ENCODE measurements at regions not wholly inside any gene's neighbourhood (a gene's known extent, or its start where the extent isn't known, plus 50 kb on each side); places are given as distances from the start of the nearest gene placed in this dataset.
"Not testable (repeated sequence)": the region's sequence is repeated elsewhere in the genome, so short reads cannot be mapped to it uniquely, and the experiment has no call there.

DNA sequence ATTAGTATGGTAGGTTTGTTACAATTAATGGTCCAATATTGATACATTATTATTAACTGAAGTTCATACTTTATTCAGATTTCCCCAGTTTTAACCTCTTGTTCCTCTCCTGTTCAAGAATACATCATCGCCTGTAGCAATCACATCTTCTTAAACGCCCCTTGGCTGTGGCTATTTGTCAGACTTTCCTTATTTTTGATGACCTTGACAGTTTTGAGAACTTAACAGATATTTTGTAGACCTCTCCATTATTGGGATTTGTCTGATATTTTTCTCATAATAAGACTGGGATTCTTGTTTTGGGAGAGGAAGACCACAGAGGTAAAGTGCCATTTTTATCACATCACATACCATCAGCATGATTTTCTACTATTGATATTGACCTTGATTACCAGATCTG, 112.3 kb upstream of the MARCHF11 start:
- no peak for DNase-seq

DNA sequence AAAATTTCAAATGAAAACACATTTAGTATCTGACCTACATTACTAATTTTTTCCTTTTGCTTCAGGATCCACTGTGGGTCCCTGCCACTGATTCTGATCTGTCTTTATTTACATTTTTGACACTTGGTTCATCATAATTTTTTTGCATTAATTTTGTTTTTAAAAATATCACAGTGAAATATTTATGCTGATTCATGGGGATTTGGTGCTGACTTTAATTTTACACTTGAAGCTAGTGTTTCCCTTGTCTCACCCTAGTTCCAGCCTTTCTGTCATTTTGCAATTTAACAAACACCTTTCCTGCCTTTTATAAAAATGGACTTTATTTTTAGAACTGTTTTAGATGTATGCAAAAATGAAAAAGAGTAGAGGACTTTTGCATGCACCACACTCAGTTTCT, 111.9 kb upstream of the MARCHF11 start:
- DNase-seq = no peak

DNA sequence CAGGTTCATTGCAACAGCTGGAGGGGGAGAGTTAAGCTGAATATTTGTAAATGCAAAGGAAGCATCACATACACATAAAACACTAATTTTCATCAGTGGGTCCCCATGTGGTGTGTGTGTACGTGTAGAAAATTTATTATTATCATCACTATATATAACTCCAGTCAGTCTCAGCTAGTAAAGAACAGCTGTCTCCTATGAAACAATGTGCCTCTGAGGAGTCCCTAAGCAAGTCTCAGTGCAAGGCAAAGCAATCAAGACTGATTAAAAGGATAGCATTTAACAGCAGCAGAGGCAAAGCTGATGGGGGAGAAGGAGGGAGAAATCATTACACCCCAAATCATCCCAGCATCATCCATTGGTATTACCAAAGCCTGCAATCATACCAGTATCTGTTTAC, 104.2 kb upstream of the MARCHF11 start:
- DNase-seq = no peak

DNA sequence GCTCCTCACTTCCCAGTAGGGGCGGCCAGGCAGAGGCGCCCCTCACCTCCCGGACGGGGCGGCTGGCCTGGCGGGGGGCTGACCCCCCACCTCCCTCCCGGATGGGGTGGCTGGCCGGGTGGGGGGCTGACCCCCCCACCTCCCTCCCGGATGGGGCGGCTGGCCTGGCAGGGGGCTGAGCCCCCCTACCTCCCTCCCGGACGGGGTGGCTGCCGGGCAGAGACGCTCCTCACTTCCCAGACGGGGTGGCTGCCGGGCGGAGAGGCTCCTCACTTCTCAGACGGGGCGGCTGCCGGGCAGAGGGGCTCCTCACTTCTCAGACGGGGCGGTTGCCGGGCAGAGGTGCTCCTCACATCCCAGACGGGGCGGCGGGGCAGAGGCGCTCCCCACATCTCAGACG, 97.3 kb upstream of the MARCHF11 start:
- DNase-seq = not testable (repeated sequence)

DNA sequence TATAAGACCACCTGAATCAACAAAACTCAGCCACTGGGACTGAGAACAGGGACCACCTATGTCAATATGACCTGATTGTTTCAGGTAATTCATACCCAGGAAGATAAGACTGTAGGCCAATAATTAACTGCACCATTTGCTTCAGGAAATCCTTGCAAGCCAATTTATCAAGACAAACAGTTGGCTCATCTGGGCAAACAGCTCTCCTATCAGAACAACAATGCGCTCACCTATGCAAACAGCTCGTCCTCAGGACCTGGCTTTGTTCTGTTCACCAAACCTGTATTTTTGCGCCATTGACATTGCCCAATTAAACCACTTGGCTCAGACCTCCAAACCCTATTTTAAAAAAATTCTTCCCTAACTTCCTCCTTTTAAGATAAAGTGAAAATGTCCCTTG, 92.3 kb upstream of the MARCHF11 start:
- peak; percentile 48 for DNase-seq

DNA sequence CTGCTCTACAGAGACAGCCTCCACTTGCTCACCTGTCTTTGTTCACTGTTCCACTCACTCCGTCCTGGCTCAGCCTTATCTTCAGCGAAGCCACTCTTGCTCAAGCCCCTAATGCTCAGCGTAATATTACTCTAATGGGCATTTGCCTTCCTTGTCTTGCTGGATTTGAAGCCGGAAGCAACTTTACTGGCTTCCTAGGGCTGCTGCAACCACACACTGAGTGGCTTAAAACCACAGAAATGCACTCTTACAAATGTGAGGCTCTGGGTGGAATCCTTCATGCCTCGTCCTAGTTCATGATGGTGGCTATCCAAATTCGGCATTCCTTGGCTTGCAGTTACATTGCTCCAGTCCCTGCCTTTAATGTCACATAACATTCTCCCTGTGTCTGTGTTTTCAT, 85.5 kb upstream of the MARCHF11 start:
- no peak for DNase-seq

DNA sequence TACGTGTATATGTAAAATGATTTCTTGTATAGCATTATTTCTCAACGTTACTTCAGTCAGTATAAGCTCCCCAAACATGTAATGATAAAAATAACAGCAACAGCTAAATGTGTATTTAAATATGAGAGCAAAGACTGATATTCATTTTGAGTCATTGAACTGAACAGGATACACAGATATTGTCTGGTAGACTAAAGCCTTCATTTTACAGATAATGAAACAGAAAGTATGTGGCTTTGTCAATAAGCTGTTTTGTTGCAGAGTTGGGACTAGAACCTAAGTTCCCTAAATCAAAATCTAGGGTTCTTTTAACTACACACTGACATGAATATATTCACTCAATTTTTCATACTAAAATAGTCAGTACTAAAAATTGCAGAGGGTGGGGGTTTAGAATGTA, 80.4 kb upstream of the MARCHF11 start:
- DNase-seq = no peak

DNA sequence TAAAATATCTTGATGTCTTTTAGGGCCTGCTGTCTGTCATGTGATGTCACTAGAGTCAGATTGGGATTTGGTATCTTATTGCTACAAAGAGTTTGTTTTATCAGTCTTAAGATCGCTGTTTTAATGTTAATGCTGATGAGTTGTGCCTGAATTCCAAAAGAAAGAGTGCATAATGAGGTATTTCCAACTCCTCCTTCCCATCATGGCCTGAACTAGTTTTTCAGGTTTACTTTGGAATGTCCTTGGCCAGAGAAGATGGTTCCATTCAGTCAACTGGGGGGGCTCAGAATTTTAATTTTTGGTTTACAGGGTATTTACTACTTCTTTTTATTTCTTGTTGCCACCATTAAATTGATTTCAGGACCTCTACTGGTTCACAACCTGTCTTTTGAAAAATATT, 74.3 kb upstream of the MARCHF11 start:
- no peak for DNase-seq

DNA sequence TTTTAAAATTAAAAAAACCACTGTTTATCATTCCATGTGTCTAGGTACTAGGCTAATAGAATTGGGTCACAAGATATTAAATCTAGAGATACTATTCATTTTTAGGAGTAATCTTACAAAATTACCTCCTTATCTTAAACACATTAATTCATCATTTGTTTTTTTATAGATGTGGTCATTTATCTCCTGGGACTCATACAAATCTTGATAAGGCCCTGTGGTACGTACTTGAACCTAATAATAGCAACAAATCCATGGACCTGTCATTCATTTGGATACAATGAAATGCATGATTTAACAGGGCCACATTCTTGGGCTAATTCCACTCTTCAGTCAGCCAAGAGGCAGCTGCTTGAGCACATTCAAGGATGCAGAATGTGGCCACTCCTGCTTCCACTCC, 66.4 kb upstream of the MARCHF11 start:
- DNase-seq = no peak

DNA sequence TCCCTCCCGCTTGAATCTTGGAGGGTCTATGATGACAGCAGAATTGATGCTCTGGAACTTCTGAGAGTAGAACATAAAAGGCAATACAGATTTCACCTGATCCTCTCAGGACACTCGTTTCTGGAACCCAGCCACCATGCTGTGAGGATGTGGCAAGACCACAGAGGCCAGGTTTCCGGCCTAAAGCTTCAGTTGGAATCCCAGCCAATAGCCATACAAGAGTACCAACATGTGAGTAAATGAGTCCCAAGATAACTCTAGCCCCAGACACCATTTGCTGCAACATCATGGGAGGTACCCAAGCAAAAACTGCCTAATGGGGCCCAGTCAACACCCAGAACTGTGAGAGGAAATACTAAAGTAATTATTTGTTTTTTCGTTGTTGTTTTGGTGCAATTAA, 65.7 kb upstream of the MARCHF11 start:
- no peak for DNase-seq

DNA sequence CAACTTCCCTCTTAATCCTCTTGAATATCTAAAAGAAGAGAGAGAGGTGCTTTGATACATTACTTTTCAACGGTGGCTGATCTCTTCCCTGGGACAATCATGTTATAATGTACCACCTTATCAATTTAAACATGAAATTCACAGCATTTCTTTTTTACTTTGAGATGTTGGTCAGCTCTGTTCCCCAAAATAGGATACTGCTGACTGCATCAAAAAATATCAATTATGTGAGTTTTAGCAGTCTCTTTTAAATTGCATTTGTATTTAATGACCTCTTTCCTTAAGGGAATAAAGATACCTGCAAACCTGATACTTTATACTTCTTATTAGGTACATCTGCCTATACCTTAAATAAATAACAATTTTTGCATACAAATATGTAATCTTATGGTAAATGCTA, 58.4 kb upstream of the MARCHF11 start:
- no peak for DNase-seq

DNA sequence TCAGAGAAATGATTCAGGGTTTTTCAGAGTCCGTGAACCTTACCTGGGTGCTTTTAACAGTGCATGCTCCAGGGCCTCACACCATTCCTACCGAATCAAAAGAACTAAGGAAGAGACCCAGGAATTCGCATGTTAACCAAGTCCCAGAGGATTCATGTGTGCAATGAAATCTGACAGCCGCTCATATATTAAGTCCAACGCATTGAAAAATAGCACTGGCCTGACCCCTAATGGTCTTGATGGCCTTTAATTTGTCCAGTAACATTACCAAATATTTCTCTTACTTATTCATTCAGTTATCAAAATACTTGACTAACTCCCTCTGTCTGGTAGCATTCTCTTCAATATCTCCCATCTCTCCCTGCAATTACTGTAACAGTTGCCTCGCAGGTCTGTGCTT, 55.0 kb upstream of the MARCHF11 start:
- no peak for DNase-seq

DNA sequence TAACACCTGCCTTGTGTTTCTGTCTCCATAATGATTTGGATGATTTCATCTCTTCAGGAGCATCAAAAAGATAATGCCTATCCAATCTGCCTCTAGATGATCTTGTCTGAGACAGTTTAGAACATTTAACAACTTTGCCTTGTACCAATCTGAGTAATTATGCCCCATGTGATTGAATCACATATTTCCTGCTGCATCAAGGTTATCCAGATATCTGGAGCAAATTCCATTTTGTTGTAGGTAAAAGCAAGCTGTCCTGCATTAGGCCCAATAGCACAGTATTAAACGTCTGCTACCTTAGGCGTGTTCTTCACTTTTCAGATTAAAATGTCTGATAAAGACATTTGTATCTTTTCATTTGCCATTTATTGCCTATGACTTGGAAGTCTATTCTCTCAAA, 54.1 kb upstream of the MARCHF11 start:
- no peak for DNase-seq

DNA sequence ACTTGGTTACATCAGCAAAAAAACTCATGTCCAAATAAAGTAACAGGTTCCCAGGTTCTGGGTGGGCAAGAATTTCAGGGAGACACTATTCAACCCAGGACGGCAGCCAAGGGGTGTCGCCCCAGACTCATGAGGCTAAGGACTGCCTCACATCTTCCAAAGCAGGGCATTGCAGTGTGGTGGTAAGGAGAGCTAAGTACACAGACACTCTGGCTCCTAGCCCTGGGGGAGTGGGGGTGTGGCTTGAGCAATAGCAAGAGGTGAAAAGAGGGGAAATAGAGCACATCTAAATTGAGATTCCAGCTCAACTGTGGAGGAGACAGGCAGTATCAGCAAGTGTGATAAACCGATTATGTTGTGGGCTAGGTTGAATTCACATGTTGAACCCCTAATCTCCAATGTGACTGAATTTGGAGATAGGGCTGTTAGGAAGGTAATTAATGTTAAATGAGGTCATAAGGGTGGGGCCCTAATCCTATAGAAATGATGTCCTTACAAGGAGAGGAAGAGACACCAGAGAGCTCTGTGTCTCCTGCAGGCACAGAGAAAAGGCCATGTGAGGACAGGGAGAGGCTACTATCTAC, 49.9 kb upstream of the MARCHF11 start:
- no peak for DNase-seq
